GM12878 (cell line): ENCODE measurements at regions not wholly inside any gene's neighbourhood (a gene's known extent, or its start where the extent isn't known, plus 50 kb on each side); places are given as distances from the start of the nearest gene placed in this dataset.

Experiments used
- CREM ChIP-seq: IDR thresholded peaks from 2 replicates; pipeline ENCODE4 v1.6.1; 2014; ENCODE audit warnings: antibody characterized with exemption, low read depth
- EP300 ChIP-seq, 2 experiments: fragments of 150-350 bp in 1 of 2; IDR thresholded peaks; 2 replicates each; pipeline ENCODE4 v1.6.1; 2011 to 2012; ENCODE audit warnings: low read depth in 2 of 2, low read length in 2 of 2, borderline replicate concordance in 1 of 2, improper control_type of control experiment in 1 of 2, inconsistent platforms in 1 of 2; ENCODE audit not compliant: control insufficient read depth in 1 of 2
- FOS ChIP-seq: IDR thresholded peaks from 3 replicates; pipeline ENCODE4 v1.6.1; 2011; ENCODE audit warnings: borderline replicate concordance; ENCODE audit not compliant: insufficient read length; ENCODE audit errors: extremely low read depth
- NBN ChIP-seq: fragments of 450-650 bp; IDR thresholded peaks from 2 replicates; pipeline ENCODE4 v1.6.1; 2016
- NR2C2 ChIP-seq: IDR thresholded peaks from 2 replicates; pipeline ENCODE4 v1.6.1; 2011; ENCODE audit warnings: borderline replicate concordance, low read depth; ENCODE audit not compliant: control insufficient read depth, insufficient read length
- POU2F2 ChIP-seq: IDR thresholded peaks from 3 replicates; pipeline ENCODE4 v1.6.1; 2011; ENCODE audit warnings: low read depth, mild to moderate bottlenecking, low read length, borderline replicate concordance
- SP1 ChIP-seq: IDR thresholded peaks from one replicate; pipeline ENCODE4 v1.6.1; 2011; ENCODE audit warnings: low read depth, low read length
- TF ChIP-seq, protein P1 (sequence below), 3 experiments: IDR thresholded peaks in 2 of 3; conservative IDR thresholded peaks in 1 of 3; 2 replicates each; pipeline ENCODE4 v1.5.1; 2011; ENCODE audit warnings: low read depth in 3 of 3, low read length in 3 of 3, mild to moderate bottlenecking in 3 of 3, control low read depth in 2 of 3, moderate library complexity in 2 of 3, inconsistent platforms in 1 of 3, mixed read lengths in 1 of 3; ENCODE audit not compliant: control insufficient read depth in 2 of 3, insufficient read depth in 1 of 3; ENCODE audit errors: extremely low read depth in 1 of 3
- TF ChIP-seq, protein P2 (sequence below): IDR thresholded peaks from 2 replicates; pipeline ENCODE4 v1.6.1; 2012; ENCODE audit warnings: low read depth, low read length, improper control_type of control experiment

DNA sequence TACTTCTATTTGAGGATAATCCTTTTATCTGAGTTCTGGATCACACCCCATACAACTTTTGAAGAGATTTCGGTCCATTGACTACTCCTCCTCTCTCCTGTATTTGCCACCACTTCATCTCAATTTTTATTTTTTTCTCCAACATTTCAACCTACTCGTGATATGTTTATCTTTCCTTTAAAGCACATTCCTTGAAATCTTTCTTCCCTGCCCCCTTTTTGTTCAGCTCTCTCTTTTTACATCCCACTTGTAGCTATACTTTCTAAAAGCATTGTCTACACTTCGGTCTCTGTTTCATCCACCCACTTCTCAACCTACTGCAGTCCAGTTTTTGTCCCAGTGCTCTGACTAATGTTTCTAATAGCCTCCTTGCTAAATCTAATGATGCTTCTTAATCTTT is 299.4 kb downstream of the PSAT1 start:
- TF ChIP-seq, protein P1, sequence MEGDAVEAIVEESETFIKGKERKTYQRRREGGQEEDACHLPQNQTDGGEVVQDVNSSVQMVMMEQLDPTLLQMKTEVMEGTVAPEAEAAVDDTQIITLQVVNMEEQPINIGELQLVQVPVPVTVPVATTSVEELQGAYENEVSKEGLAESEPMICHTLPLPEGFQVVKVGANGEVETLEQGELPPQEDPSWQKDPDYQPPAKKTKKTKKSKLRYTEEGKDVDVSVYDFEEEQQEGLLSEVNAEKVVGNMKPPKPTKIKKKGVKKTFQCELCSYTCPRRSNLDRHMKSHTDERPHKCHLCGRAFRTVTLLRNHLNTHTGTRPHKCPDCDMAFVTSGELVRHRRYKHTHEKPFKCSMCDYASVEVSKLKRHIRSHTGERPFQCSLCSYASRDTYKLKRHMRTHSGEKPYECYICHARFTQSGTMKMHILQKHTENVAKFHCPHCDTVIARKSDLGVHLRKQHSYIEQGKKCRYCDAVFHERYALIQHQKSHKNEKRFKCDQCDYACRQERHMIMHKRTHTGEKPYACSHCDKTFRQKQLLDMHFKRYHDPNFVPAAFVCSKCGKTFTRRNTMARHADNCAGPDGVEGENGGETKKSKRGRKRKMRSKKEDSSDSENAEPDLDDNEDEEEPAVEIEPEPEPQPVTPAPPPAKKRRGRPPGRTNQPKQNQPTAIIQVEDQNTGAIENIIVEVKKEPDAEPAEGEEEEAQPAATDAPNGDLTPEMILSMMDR (IDR thresholded peaks at IDR 0.05 in 2 of 3, conservative IDR thresholded peaks at IDR 0.05 in 1 of 3; ENCODE audit: control insufficient read depth in 2 of 3, extremely low read depth in 1 of 3, insufficient read depth in 1 of 3, low read depth in 3 of 3, low read length in 3 of 3): no peak
- no peak for TF ChIP-seq NBN
- no peak for TF ChIP-seq SP1
- TF ChIP-seq POU2F2: no peak
- TF ChIP-seq EP300 (IDR thresholded peaks at IDR 0.05; ENCODE audit: borderline replicate concordance in 1 of 2, control insufficient read depth in 1 of 2, low read depth in 2 of 2, low read length in 2 of 2): no peak
- TF ChIP-seq CREM: no peak
- TF ChIP-seq FOS: no peak
- no peak for TF ChIP-seq NR2C2
- TF ChIP-seq, protein P2, sequence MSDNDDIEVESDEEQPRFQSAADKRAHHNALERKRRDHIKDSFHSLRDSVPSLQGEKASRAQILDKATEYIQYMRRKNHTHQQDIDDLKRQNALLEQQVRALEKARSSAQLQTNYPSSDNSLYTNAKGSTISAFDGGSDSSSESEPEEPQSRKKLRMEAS: no peak
